ENCODE measurements at regions not wholly inside any gene's neighbourhood (a gene's known extent, or its start where the extent isn't known, plus 50 kb on each side); places are given as distances from the start of the nearest gene placed in this dataset.

DNA sequence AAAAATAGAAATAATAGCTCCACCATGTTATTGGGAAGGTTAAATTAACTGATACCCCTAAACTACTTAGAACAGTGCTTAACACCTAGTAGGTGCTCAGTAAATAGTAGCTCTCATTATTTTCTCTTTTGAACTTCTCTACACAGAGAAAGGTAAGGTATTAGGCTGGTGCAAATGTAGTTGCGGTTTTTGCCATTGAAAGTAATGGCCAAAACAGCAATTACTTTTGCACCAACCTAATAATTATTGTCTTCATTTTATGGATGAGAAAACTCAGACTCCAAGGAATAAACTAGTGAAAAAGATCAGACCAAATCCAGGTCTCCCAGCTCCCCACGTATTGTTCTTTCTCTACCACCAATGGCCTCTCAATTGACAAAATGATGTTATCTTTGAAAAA lies 157.2 kb upstream of the TMPO start:
- FAIRE-seq: no peak
- TF ChIP-seq, protein P1, sequence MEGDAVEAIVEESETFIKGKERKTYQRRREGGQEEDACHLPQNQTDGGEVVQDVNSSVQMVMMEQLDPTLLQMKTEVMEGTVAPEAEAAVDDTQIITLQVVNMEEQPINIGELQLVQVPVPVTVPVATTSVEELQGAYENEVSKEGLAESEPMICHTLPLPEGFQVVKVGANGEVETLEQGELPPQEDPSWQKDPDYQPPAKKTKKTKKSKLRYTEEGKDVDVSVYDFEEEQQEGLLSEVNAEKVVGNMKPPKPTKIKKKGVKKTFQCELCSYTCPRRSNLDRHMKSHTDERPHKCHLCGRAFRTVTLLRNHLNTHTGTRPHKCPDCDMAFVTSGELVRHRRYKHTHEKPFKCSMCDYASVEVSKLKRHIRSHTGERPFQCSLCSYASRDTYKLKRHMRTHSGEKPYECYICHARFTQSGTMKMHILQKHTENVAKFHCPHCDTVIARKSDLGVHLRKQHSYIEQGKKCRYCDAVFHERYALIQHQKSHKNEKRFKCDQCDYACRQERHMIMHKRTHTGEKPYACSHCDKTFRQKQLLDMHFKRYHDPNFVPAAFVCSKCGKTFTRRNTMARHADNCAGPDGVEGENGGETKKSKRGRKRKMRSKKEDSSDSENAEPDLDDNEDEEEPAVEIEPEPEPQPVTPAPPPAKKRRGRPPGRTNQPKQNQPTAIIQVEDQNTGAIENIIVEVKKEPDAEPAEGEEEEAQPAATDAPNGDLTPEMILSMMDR (IDR thresholded peaks at IDR 0.05; ENCODE audit: insufficient read depth, missing control alignments): no peak
- no peak for DNase-seq (ENCODE audit: insufficient read length, low spot score)

DNA sequence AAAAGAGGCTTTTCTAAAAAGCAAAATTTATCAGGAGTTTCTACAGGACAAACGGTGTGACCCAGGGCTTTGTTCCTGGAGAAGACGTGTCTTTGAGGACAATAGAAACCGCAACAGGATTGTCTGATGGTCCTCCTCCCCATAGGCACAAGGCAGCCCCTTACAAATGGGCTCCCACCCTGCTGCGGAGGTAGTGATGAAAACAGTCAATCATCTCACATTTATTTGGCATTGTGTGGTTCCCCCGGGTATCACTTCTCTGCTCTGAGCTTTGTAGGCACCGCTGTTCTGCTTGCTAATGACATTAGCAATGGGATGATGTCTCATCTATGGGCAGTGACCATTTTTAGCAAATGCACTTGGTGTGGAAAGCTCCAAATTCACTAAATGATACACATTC lies 155.5 kb upstream of the TMPO start:
- no peak for FAIRE-seq
- TF ChIP-seq, protein P1 (IDR thresholded peaks at IDR 0.05; ENCODE audit: insufficient read depth, missing control alignments): no peak

DNA sequence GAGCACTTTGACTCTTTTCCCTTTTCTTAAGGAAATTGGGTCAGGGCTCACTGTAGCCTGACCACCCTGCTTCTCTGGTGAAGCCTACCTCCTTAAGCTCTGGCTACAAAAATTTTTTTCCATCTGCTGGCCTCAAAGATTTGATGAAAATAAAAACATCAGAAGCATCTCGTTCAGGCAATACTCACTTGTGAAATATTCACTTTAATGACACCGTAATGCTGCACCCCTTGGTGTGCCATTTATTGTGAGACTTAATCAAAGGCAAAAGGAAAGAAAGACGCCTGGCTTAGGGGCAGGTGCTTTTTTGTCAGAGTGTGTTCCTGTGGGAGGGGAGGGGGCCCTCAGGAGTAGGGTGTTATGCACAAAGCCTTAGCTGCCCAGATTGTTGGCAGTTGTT lies 155.0 kb upstream of the TMPO start:
- FAIRE-seq: no peak
- no peak for DNase-seq (ENCODE audit: insufficient read length, low spot score)
- TF ChIP-seq, protein P1 (IDR thresholded peaks at IDR 0.05; ENCODE audit: insufficient read depth, missing control alignments): no peak

More for the DNA sequence above, 155.5 kb upstream of the TMPO start:
- DNase-seq (ENCODE audit: insufficient read length, low spot score): no peak

DNA sequence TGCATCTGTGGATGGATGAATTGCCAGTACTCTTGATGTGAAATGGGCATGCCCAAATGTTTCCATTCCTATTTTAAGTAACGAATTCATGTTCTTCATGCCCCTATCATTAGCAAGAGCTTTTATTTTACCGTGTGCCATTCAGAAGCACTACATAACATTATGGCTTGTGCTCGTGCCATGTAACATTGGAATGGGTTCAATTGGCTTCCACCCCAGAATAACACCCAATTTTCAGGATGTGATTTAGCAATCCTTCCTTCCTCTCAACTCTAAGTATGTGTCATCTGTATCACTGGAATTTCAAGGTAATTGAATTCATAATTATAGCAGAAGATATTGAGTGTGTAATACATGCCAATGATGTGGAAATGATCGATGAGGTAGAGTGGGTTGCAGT lies 145.8 kb upstream of the TMPO start:
- DNase-seq (ENCODE audit: insufficient read length, low spot score) (no peak), FAIRE-seq (no peak)
- TF ChIP-seq, protein P1 (IDR thresholded peaks at IDR 0.05; ENCODE audit: insufficient read depth, missing control alignments): no peak

DNA sequence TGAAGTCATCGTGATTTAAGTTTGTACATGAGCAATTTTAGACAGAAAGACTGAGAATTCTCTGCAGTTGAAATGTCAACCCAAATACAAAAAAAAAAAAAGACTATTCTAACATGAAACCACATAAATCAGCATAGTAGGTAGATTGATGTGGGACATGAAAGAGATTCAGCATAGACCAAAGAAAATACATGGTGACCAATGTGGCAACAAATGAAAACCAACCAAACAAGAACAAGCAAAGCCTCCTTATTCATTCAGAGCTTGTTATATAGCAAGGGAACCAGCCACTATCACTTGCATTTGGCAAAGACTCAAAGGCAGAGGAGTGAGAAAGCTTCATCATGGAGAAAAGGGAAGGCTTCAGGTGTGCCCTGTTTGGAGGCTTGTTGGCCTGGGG lies 144.4 kb upstream of the TMPO start:
- TF ChIP-seq, protein P1 (IDR thresholded peaks at IDR 0.05; ENCODE audit: insufficient read depth, missing control alignments): no peak
- FAIRE-seq (no peak), DNase-seq (ENCODE audit: insufficient read length, low spot score) (no peak)

DNA sequence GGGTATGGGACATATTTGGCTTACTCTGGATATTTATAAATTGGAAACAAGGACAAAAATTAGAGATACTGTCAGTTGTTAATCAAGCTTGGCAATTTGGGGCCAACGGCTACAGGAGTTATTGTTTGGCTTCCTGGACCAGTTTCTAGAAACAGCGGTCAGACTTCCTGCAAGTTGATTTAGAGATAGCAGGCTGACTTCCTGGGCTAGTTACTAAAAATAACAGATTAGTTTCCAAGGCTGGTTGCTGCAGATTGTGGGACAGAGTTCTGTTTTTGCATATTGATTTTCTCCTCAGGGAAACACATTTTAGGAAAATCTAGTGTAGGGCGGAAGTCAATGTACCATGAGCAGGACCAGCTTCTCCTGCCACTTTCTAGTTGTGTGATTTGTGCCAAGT lies 144.0 kb upstream of the TMPO start:
- TF ChIP-seq, protein P1 (IDR thresholded peaks at IDR 0.05; ENCODE audit: insufficient read depth, missing control alignments): no peak
- FAIRE-seq: no peak
- DNase-seq (ENCODE audit: insufficient read length, low spot score): no peak

DNA sequence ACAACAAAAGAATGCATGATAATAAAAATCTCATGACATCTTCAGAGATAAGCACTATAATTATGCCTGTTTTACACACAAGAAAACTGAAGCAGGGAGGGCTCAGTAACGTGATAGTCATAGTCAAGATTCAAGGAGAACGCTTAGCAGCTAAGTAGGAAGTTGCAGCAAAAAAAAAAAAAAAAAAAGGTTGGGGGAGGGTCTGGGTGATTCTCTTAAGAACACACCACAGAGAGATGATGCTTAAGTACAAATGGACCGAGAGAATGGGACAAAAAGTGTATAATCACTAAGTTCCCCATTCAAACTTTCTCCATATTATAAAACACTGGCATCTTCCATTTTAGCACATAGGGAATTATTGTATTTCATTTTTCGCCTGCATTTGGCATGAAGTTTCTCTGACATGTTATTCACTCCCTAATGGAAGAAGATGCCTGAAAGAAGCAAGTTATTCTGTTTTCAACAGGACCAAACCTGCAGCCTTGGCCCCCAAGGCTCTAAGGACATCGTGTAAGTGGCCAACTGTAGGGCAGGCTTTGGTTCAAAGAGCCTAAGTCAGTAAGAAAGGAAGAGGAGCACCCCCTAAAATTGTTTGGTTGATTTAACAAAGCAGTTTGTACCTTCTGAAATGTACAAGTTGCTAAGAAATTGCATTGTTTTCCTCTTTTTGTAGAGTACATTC lies 142.9 kb upstream of the TMPO start:
- no peak for FAIRE-seq
- no peak for DNase-seq (ENCODE audit: insufficient read length, low spot score)

More for the DNA sequence above, 142.9 kb upstream of the TMPO start:
- TF ChIP-seq, protein P1 (IDR thresholded peaks at IDR 0.05; ENCODE audit: insufficient read depth, missing control alignments): no peak
